H1 (cell line): ENCODE measurements at regions not wholly inside any gene's neighbourhood (a gene's known extent, or its start where the extent isn't known, plus 50 kb on each side); places are given as distances from the start of the nearest gene placed in this dataset.

Source experiments
- ATF2 ChIP-seq: IDR thresholded peaks from 2 replicates; pipeline ENCODE4 v1.6.1; 2012; ENCODE audit warnings: low read length, inconsistent platforms
- CHD7 ChIP-seq: fragments of 300-600 bp; sonication (generic); IDR thresholded peaks from 2 replicates; pipeline ENCODE4 v1.7.1; 2012; ENCODE audit warnings: low read length, moderate library complexity, mild to moderate bottlenecking, inconsistent platforms; ENCODE audit not compliant: insufficient replicate concordance
- CREB1 ChIP-seq: IDR thresholded peaks from 2 replicates; pipeline ENCODE4 v1.6.1; 2012; ENCODE audit warnings: inconsistent platforms
- EP300 ChIP-seq, 2 experiments: IDR thresholded peaks; 1 replicate in 1 of 2; 2 replicates in 1 of 2; pipeline ENCODE4 v1.6.1; 2011 to 2012; ENCODE audit warnings: low read depth in 2 of 2, low read length in 2 of 2, mild to moderate bottlenecking in 2 of 2, borderline replicate concordance in 1 of 2, inconsistent platforms in 1 of 2, moderate library complexity in 1 of 2
- GABPA ChIP-seq: IDR thresholded peaks from 2 replicates; pipeline ENCODE4 v1.6.1; 2011; ENCODE audit warnings: mild to moderate bottlenecking, low read length, moderate library complexity, borderline replicate concordance; ENCODE audit not compliant: insufficient read depth
- KDM5A ChIP-seq: fragments of 200-600 bp; IDR thresholded peaks from 2 replicates; pipeline ENCODE4 v1.7.1; 2012; ENCODE audit warnings: mild to moderate bottlenecking, low read length, inconsistent platforms, mixed read lengths
- MAFK ChIP-seq: IDR thresholded peaks from 2 replicates; pipeline ENCODE4 v1.6.1; 2012; ENCODE audit warnings: low read depth, mild to moderate bottlenecking, improper control_type of control experiment, low read length
- PHF8 ChIP-seq: fragments of 200-600 bp; sonication (generic); conservative IDR thresholded peaks from 2 replicates; pipeline ENCODE4 v1.7.1; 2012; ENCODE audit warnings: low read depth, mild to moderate bottlenecking, inconsistent platforms, low read length, moderate library complexity
- SIX5 ChIP-seq: IDR thresholded peaks from 2 replicates; pipeline ENCODE4 v1.6.1; 2011; ENCODE audit warnings: mild to moderate bottlenecking, low read depth, low read length
- SRF ChIP-seq: IDR thresholded peaks from 2 replicates; pipeline ENCODE4 v1.6.1; 2011; ENCODE audit warnings: mild to moderate bottlenecking, low read depth, low read length, moderate library complexity
- ZNF274 ChIP-seq: IDR thresholded peaks from 2 replicates; pipeline ENCODE4 v1.7.0; 2012; ENCODE audit warnings: low read length, borderline replicate concordance; ENCODE audit errors: extremely low read depth

GRCh38 chr5:116632890-116633289 lies 58.3 kb upstream of the SEMA6A start (continued):
- TF ChIP-seq CHD7 (no peak), CREB1 (no peak), ZNF274 (no peak), EP300 (IDR thresholded peaks at IDR 0.05; ENCODE audit: borderline replicate concordance in 1 of 2, low read depth in 2 of 2, low read length in 2 of 2) (no peak), SRF (no peak), SIX5 (no peak), KDM5A (no peak), MAFK (no peak), PHF8 (no peak), GABPA (no peak), ATF2 (no peak)
